B cell (primary cell): ENCODE measurements at regions not wholly inside any gene's neighbourhood (a gene's known extent, or its start where the extent isn't known, plus 50 kb on each side); places are given as distances from the start of the nearest gene placed in this dataset.

ENCODE experiments used
- CTCF ChIP-seq: fragments of 200-600 bp; IDR thresholded peaks from one replicate; pipeline ENCODE4 v1.8.0; 2022; ENCODE audit warnings: antibody characterized with exemption, mild to moderate bottlenecking
- EZH2 ChIP-seq: IDR thresholded peaks from 2 replicates; pipeline ENCODE4 v1.6.1; 2012; ENCODE audit warnings: borderline replicate concordance, low read depth, mild to moderate bottlenecking, moderate library complexity, low read length; ENCODE audit not compliant: insufficient read depth, poor library complexity, severe bottlenecking

DNA sequence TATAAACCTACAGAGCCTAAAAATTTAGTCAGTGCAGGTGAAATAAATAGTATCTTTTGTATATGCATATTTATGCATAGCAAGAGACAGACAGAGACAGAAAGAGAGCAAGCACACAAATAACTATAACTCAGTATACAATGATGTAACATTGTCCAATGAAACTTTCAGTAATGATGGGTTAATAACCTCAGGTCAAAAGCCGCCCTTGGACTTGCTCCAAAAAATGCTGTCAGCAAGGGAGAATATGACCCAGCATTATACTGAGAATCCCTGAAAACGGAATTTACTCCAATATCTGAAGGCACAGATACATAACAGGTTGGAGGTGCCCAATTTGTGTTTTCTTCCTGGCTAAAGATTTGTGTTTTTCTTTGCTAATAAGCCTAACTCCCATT lies 590.6 kb upstream of the NOX3 start:
- TF ChIP-seq CTCF (no peak), EZH2 (no peak)
